ENCODE measurements at regions not wholly inside any gene's neighbourhood (a gene's known extent, or its start where the extent isn't known, plus 50 kb on each side); places are given as distances from the start of the nearest gene placed in this dataset.

GRCh38 chr5:124920909-124921666, 174.6 kb upstream of the ZNF608 start:
- ChIA-PET POLR2A (no interaction called here), CTCF (no interaction called here)
- no TSS peak for BruUV-seq (replicated peaks)
- no peaks in the 10 kb centered on the region for H3K36me3 ChIP-seq (ENCODE audit: control insufficient read depth in 2 of 2, extremely low read depth in 1 of 2, insufficient read depth in 2 of 2, low read length in 2 of 2)
- H3K9ac ChIP-seq (replicated peaks; ENCODE audit: extremely low read depth, insufficient read depth, low read length), result no peak overlapping the region
- no peak overlapping the region for H3K4me2 ChIP-seq (ENCODE audit: insufficient read depth, low read length)
- H3K4me1 ChIP-seq (ENCODE audit: control insufficient read depth, extremely low read depth, insufficient read depth, low read length), result no peaks in the 10 kb centered on the region
- DNase-seq (ENCODE audit: low read depth, low spot score) (no peak), FAIRE-seq (no peak)
- TF ChIP-seq JUN (IDR thresholded peaks at IDR 0.05; ENCODE audit: borderline replicate concordance, insufficient read depth, insufficient read length, low read depth) (no peak), EZH2 (IDR thresholded peaks at IDR 0.05; ENCODE audit: borderline replicate concordance, low read depth, low read length, severe bottlenecking) (no peak), MYC (IDR thresholded peaks at IDR 0.05; ENCODE audit: low read depth, low read length) (no peak), FOS (IDR thresholded peaks at IDR 0.05; ENCODE audit: borderline replicate concordance, insufficient read depth, low read length) (no peak), POLR2A (IDR thresholded peaks at IDR 0.05; ENCODE audit: low read depth, low read length) (no peak), GATA2 (IDR thresholded peaks at IDR 0.05; ENCODE audit: insufficient read depth, insufficient read length, low read depth, low read length) (no peak), POLR2AphosphoS5 (IDR thresholded peaks at IDR 0.05; ENCODE audit: insufficient read depth, low read depth, low read length) (no peak), CTCF (IDR thresholded peaks at IDR 0.05; ENCODE audit: extremely low read depth in 1 of 2, insufficient read depth in 1 of 2, low read depth in 1 of 2, low read length in 2 of 2) (no peak), MAX (IDR thresholded peaks at IDR 0.05; ENCODE audit: insufficient read depth, insufficient read length) (no peak)
- dilution Hi-C loops (cut with MboI; ENCODE audit: extremely low pct_ligation_motif_present, low sequenced_read_pairs) (no loop called here), intact Hi-C loops (cut with micrococcal nuclease) (no loop called here)
- H4K20me1 ChIP-seq (replicated peaks; ENCODE audit: control insufficient read depth, extremely low read depth, insufficient read depth, low read length), result no peaks in the 10 kb centered on the region
- H3K27ac ChIP-seq (ENCODE audit: insufficient read depth, low read depth, low read length), result no peak overlapping the region
- no peaks in the 10 kb centered on the region for H3K79me2 ChIP-seq (ENCODE audit: control insufficient read depth, insufficient read depth, low read length)
- no peaks in the 10 kb centered on the region for H3K9me1 ChIP-seq (replicated peaks; ENCODE audit: control insufficient read depth, extremely low read depth, insufficient read depth, low read length)
- H3K4me3 ChIP-seq (replicated peaks in 1 of 3; ENCODE audit: insufficient read depth in 1 of 3, low read depth in 1 of 3, low read length in 3 of 3), result no peak overlapping the region
- H3K27me3 ChIP-seq (ENCODE audit: control insufficient read depth in 2 of 2, insufficient read depth in 2 of 2, low read length in 2 of 2), result no peaks in the 10 kb centered on the region
- no peak overlapping the region for H2AFZ ChIP-seq (ENCODE audit: low read depth, low read length)
- H3K9me3 ChIP-seq (replicated peaks; ENCODE audit: control insufficient read depth, insufficient read depth, low read length), result no peaks in the 10 kb centered on the region

All from endothelial cell of umbilical vein (primary cell).